ENCODE measurements at regions not wholly inside any gene's neighbourhood (a gene's known extent, or its start where the extent isn't known, plus 50 kb on each side); places are given as distances from the start of the nearest gene placed in this dataset.

- TF ChIP-seq CTCF (IDR thresholded peaks at IDR 0.05): no peak
- no peak for TF ChIP-seq POLR2A (IDR thresholded peaks at IDR 0.05)
Measured at GRCh38 chr2:191749181-191749540, 71.2 kb downstream of the NABP1 start.
